HFFc6 (cell line): ENCODE measurements at regions not wholly inside any gene's neighbourhood (a gene's known extent, or its start where the extent isn't known, plus 50 kb on each side); places are given as distances from the start of the nearest gene placed in this dataset.

Experiments used
- DNase-seq: peaks from one replicate; pipeline ENCODE4 v3.0.0-alpha.2; 2018
- H3K27ac Mint-ChIP-seq: 2 replicates; pipeline ENCODE4 v1.8.0; 2020; ENCODE audit warnings: mild to moderate bottlenecking, mixed read lengths
- H3K27me3 Mint-ChIP-seq: 2 replicates; pipeline ENCODE4 v1.8.0; 2021; ENCODE audit warnings: mild to moderate bottlenecking, moderate library complexity, mixed read lengths; ENCODE audit not compliant: insufficient read depth
- H3K36me3 Mint-ChIP-seq: 2 replicates; pipeline ENCODE4 v1.8.0; 2021; ENCODE audit warnings: low read depth, mixed read lengths
- H3K4me1 Mint-ChIP-seq: 2 replicates; pipeline ENCODE4 v1.8.0; 2020; ENCODE audit warnings: low read depth, mixed read lengths
- H3K4me3 Mint-ChIP-seq: 2 replicates; pipeline ENCODE4 v1.8.0; 2020; ENCODE audit warnings: mild to moderate bottlenecking, moderate library complexity, mixed read lengths
- H3K9me3 Mint-ChIP-seq: 2 replicates; pipeline ENCODE4 v1.8.0; 2020; ENCODE audit warnings: mild to moderate bottlenecking, mixed read lengths
- TF ChIP-seq, protein P1 (sequence below): fragments of 200-600 bp; sonication (generic); IDR thresholded peaks from 2 replicates; pipeline ENCODE4 v1.5.0; 2021; ENCODE audit warnings: antibody characterized with exemption, mild to moderate bottlenecking

GRCh38 chr3:6654670-6655069, 206.2 kb upstream of the GRM7 start:
- no peak for DNase-seq
- TF ChIP-seq, protein P1, sequence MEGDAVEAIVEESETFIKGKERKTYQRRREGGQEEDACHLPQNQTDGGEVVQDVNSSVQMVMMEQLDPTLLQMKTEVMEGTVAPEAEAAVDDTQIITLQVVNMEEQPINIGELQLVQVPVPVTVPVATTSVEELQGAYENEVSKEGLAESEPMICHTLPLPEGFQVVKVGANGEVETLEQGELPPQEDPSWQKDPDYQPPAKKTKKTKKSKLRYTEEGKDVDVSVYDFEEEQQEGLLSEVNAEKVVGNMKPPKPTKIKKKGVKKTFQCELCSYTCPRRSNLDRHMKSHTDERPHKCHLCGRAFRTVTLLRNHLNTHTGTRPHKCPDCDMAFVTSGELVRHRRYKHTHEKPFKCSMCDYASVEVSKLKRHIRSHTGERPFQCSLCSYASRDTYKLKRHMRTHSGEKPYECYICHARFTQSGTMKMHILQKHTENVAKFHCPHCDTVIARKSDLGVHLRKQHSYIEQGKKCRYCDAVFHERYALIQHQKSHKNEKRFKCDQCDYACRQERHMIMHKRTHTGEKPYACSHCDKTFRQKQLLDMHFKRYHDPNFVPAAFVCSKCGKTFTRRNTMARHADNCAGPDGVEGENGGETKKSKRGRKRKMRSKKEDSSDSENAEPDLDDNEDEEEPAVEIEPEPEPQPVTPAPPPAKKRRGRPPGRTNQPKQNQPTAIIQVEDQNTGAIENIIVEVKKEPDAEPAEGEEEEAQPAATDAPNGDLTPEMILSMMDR = no peak
- Mint-ChIP-seq H3K4me1 (no peaks in the 10 kb centered on the region), H3K36me3 (peaks cover 9% of the 10 kb centered on the region; the same call in 1 of the 2 replicates), H3K9me3 (peaks cover 60% of the 10 kb centered on the region), H3K27me3 (no peaks in the 10 kb centered on the region; the same call in 1 of the 2 replicates), H3K4me3 (no peak overlapping the region), H3K27ac (no peak overlapping the region)

DNA sequence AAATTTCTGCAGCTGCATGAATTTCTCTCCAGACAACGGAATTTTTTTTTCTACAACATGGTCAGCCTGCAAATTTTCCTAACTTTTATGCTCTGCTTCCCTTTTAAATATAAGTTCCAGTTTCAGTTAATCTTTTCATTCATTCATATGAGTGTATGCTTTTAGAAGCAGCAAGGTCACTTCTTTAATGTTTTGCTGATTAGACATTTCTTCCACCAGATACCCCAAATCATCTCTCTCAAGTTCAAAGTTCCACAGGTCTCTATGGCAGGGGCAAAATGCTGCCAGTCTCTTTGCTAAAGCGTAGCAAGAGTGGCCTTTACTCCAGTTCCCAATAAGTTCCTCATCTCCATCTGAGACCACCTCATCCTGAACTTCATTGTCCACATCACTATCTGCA, 205.6 kb upstream of the GRM7 start:
- no peak overlapping the region for H3K4me3 Mint-ChIP-seq
- peaks cover 9% of the 10 kb centered on the region; the same call in 1 of the 2 replicates for H3K36me3 Mint-ChIP-seq
- H3K9me3 Mint-ChIP-seq = peaks cover 56% of the 10 kb centered on the region
- H3K27ac Mint-ChIP-seq = no peak overlapping the region
- DNase-seq = no peak
- no peaks in the 10 kb centered on the region; the same call in 1 of the 2 replicates for H3K27me3 Mint-ChIP-seq
- TF ChIP-seq, protein P1 = no peak
- no peaks in the 10 kb centered on the region for H3K4me1 Mint-ChIP-seq

- Mint-ChIP-seq H3K4me1 (no peaks in the 10 kb centered on the region), H3K4me3 (no peak overlapping the region), H3K36me3 (peaks cover 11% of the 10 kb centered on the region; the same call in 1 of the 2 replicates), H3K27ac (no peak overlapping the region), H3K27me3 (no peaks in the 10 kb centered on the region), H3K9me3 (peaks cover 58% of the 10 kb centered on the region)
- DNase-seq = no peak
- TF ChIP-seq, protein P1 = no peak
Observed at GRCh38 chr3:6657591-6657990, 203.3 kb upstream of the GRM7 start.

DNA sequence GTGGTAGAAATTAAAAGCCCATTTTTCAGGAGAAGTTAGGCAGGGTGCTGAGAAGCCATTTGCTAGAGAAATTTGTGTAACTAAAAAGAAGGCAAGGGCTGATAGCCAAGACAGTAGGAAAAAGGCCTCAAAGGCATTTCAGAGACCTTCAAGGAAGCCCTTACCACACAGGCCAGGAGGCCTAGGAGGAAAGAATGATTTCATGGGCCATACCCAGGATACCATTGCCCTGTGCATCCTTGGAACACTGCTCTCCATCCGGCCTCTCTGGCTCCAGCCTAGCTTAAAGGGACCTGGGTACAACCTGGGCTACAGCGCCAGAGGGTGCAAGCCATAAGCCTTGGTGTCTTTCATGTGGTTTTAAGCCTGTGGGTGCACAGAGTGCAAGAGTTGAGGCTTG, 193.6 kb upstream of the GRM7 start:
- peaks cover 4% of the 10 kb centered on the region; the same call in 1 of the 2 replicates for H3K36me3 Mint-ChIP-seq
- TF ChIP-seq, protein P1 = no peak
- peaks cover 57% of the 10 kb centered on the region for H3K9me3 Mint-ChIP-seq

DNA sequence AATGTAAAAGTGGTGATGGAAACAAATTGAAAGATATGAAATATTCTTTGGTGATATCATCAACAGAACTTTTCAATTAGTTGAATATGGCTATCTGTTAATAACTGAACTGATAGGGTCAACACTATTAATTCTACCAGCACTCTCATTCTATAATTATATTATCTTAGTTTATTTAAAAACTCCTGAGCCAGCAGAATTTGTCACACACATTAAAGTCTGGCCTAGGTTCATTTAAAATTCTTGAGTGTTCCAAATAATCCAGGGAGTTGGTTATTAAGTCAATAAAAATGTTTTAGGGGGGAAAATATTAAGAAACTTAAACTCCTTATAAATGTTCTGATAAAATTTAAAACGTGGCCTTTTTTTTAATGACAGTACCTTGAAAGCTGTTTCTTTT, 189.6 kb upstream of the GRM7 start:
- H3K4me1 Mint-ChIP-seq = no peaks in the 10 kb centered on the region
- H3K27me3 Mint-ChIP-seq = no peaks in the 10 kb centered on the region
- DNase-seq = no peak
- no peak overlapping the region for H3K27ac Mint-ChIP-seq
- H3K4me3 Mint-ChIP-seq = no peak overlapping the region
- H3K36me3 Mint-ChIP-seq = peaks cover 5% of the 10 kb centered on the region; the same call in 1 of the 2 replicates
- peaks cover 59% of the 10 kb centered on the region for H3K9me3 Mint-ChIP-seq
- TF ChIP-seq, protein P1 = no peak

More for the DNA sequence above, 193.6 kb upstream of the GRM7 start:
- Mint-ChIP-seq H3K4me1 (no peaks in the 10 kb centered on the region), H3K27ac (no peak overlapping the region), H3K27me3 (no peaks in the 10 kb centered on the region), H3K4me3 (no peak overlapping the region)
- no peak for DNase-seq

- no peaks in the 10 kb centered on the region for H3K4me1 Mint-ChIP-seq
- H3K36me3 Mint-ChIP-seq = no peaks in the 10 kb centered on the region
- H3K4me3 Mint-ChIP-seq = no peak overlapping the region
- TF ChIP-seq, protein P1 = no peak
- H3K27ac Mint-ChIP-seq = no peak overlapping the region
- no peaks in the 10 kb centered on the region for H3K27me3 Mint-ChIP-seq
- DNase-seq = no peak
- H3K9me3 Mint-ChIP-seq = peaks cover 48% of the 10 kb centered on the region
Observed at GRCh38 chr3:6679510-6679909, 181.4 kb upstream of the GRM7 start.
